ENCODE measurements at regions not wholly inside any gene's neighbourhood (a gene's known extent, or its start where the extent isn't known, plus 50 kb on each side); places are given as distances from the start of the nearest gene placed in this dataset.
"Not testable (repeated sequence)": the region's sequence is repeated elsewhere in the genome, so short reads cannot be mapped to it uniquely, and the experiment has no call there.

- DNase-seq (ENCODE audit: low spot score), result no peak
Measured at GRCh38 chr1:91605566-91605965, 104.9 kb downstream of the CDC7 start.

GRCh38 chr1:91606546-91607078, 106.0 kb downstream of the CDC7 start:
- DNase-seq (ENCODE audit: low spot score), result no peak

GRCh38 chr1:91607686-91608085, 107.0 kb downstream of the CDC7 start:
- not testable (repeated sequence) for DNase-seq (ENCODE audit: low spot score)

- DNase-seq (ENCODE audit: low spot score), result no peak
Measured at GRCh38 chr1:91608876-91609275, 108.2 kb downstream of the CDC7 start.

GRCh38 chr1:91609551-91609950, 108.9 kb downstream of the CDC7 start:
- no peak for DNase-seq (ENCODE audit: low spot score)

GRCh38 chr1:91610102-91610501, 109.5 kb downstream of the CDC7 start:
- DNase-seq (ENCODE audit: low spot score), result no peak

- no peak for DNase-seq (ENCODE audit: low spot score)
Measured at GRCh38 chr1:91610789-91611188, 110.1 kb downstream of the CDC7 start.

GRCh38 chr1:91611483-91611917, 110.8 kb downstream of the CDC7 start:
- DNase-seq (ENCODE audit: low spot score), result no peak

GRCh38 chr1:91613595-91613994, 112.9 kb downstream of the CDC7 start:
- no peak for DNase-seq (ENCODE audit: low spot score)

- no peak for DNase-seq (ENCODE audit: low spot score)
Measured at GRCh38 chr1:91616712-91617111, 116.1 kb downstream of the CDC7 start.

- no peak for DNase-seq (ENCODE audit: low spot score)
Measured at GRCh38 chr1:91617285-91617765, 116.7 kb downstream of the CDC7 start.

- DNase-seq (ENCODE audit: low spot score), result no peak
Measured at GRCh38 chr1:91619881-91620280, 119.2 kb downstream of the CDC7 start.

- no peak for DNase-seq (ENCODE audit: low spot score)
Measured at GRCh38 chr1:91621360-91621759, 120.7 kb downstream of the CDC7 start.

GRCh38 chr1:91621907-91622306, 121.3 kb downstream of the CDC7 start:
- no peak for DNase-seq (ENCODE audit: low spot score)

- DNase-seq (ENCODE audit: low spot score), result no peak
Measured at GRCh38 chr1:91622616-91623015, 122.0 kb downstream of the CDC7 start.

GRCh38 chr1:91623020-91623419, 122.4 kb downstream of the CDC7 start:
- no peak for DNase-seq (ENCODE audit: low spot score)

- DNase-seq (ENCODE audit: low spot score), result no peak
Measured at GRCh38 chr1:91624331-91624730, 123.7 kb downstream of the CDC7 start.
